GM12874 (cell line): ENCODE measurements at regions not wholly inside any gene's neighbourhood (a gene's known extent, or its start where the extent isn't known, plus 50 kb on each side); places are given as distances from the start of the nearest gene placed in this dataset.

Experiments
- CTCF ChIP-seq: IDR thresholded peaks from 2 replicates; pipeline ENCODE4 v1.5.1; 2011; ENCODE audit warnings: low read depth, mild to moderate bottlenecking, control low read depth, low read length, moderate library complexity; ENCODE audit not compliant: insufficient read depth

- no peak for TF ChIP-seq CTCF
Observed at GRCh38 chr9:16135968-16136367, 583.1 kb downstream of the CCDC171 start.

- TF ChIP-seq CTCF = no peak
Observed at GRCh38 chr9:16136451-16136850, 583.6 kb downstream of the CCDC171 start.

GRCh38 chr9:16136961-16137360 lies 584.1 kb downstream of the CCDC171 start:
- TF ChIP-seq CTCF = no peak

GRCh38 chr9:16138561-16139491 lies 586.0 kb downstream of the CCDC171 start:
- no peak for TF ChIP-seq CTCF

GRCh38 chr9:16139774-16140173 lies 586.9 kb downstream of the CCDC171 start:
- no peak for TF ChIP-seq CTCF

- TF ChIP-seq CTCF = no peak
Observed at GRCh38 chr9:16143310-16143709, 590.5 kb downstream of the CCDC171 start.

- TF ChIP-seq CTCF = no peak
Observed at GRCh38 chr9:16143947-16144890, 591.4 kb downstream of the CCDC171 start.
